ENCODE measurements at regions not wholly inside any gene's neighbourhood (a gene's known extent, or its start where the extent isn't known, plus 50 kb on each side); places are given as distances from the start of the nearest gene placed in this dataset.

GRCh38 chr6:80720824-80721223, 614.4 kb downstream of the BCKDHB start:
- Histone ChIP-seq H3K36me3 (ENCODE audit: control insufficient read depth, low read length) (no peaks in the 10 kb centered on the region), H4K20me1 (ENCODE audit: control insufficient read depth, insufficient read depth, low read depth, low read length) (no peaks in the 10 kb centered on the region), H3K4me3 (ENCODE audit: low read length) (no peak overlapping the region), H3K4me2 (ENCODE audit: low read length) (no peak overlapping the region), H3F3A (ENCODE audit: control insufficient read depth, insufficient read depth) (no peaks in the 10 kb centered on the region), H3K9me2 (replicated peaks; ENCODE audit: control insufficient read depth, low read length) (no peaks in the 10 kb centered on the region), H3K4me1 (ENCODE audit: control insufficient read depth, low read length) (no peaks in the 10 kb centered on the region), H3K27me3 (ENCODE audit: control insufficient read depth, low read length) (no peaks in the 10 kb centered on the region), H3K27ac (ENCODE audit: low read depth, low read length) (no peak overlapping the region), H3K9me3 (ENCODE audit: control insufficient read depth, insufficient read depth, low read length) (no peaks in the 10 kb centered on the region; the same call in 1 of the 2 replicates), H3K79me2 (ENCODE audit: control insufficient read depth, low read length) (no peaks in the 10 kb centered on the region)
- no peak for TF ChIP-seq EZH2phosphoT487 (IDR thresholded peaks at IDR 0.05; ENCODE audit: borderline replicate concordance, low read length)
- no peak for TF ChIP-seq CTCF (IDR thresholded peaks at IDR 0.05; ENCODE audit: low read depth, low read length, poor library complexity, severe bottlenecking)

GRCh38 chr6:80714513-80714912, 608.0 kb downstream of the BCKDHB start:
- Histone ChIP-seq H3K4me3 (ENCODE audit: low read length) (no peak overlapping the region), H3K79me2 (ENCODE audit: control insufficient read depth, low read length) (no peaks in the 10 kb centered on the region), H3K4me1 (ENCODE audit: control insufficient read depth, low read length) (no peaks in the 10 kb centered on the region), H3K27ac (ENCODE audit: low read depth, low read length) (no peak overlapping the region), H3K36me3 (ENCODE audit: control insufficient read depth, low read length) (no peaks in the 10 kb centered on the region), H3K9me2 (replicated peaks; ENCODE audit: control insufficient read depth, low read length) (no peaks in the 10 kb centered on the region), H4K20me1 (ENCODE audit: control insufficient read depth, insufficient read depth, low read depth, low read length) (no peaks in the 10 kb centered on the region), H3F3A (ENCODE audit: control insufficient read depth, insufficient read depth) (no peaks in the 10 kb centered on the region), H3K9me3 (ENCODE audit: control insufficient read depth, insufficient read depth, low read length) (no peaks in the 10 kb centered on the region), H3K27me3 (ENCODE audit: control insufficient read depth, low read length) (no peaks in the 10 kb centered on the region), H3K4me2 (ENCODE audit: low read length) (no peak overlapping the region)
- TF ChIP-seq EZH2phosphoT487 (IDR thresholded peaks at IDR 0.05; ENCODE audit: borderline replicate concordance, low read length) (no peak), CTCF (IDR thresholded peaks at IDR 0.05; ENCODE audit: low read depth, low read length, poor library complexity, severe bottlenecking) (no peak)

GRCh38 chr6:80698459-80698858, 592.0 kb downstream of the BCKDHB start:
- Histone ChIP-seq H3K9me2 (replicated peaks; ENCODE audit: control insufficient read depth, low read length) (no peaks in the 10 kb centered on the region), H3K36me3 (ENCODE audit: control insufficient read depth, low read length) (no peaks in the 10 kb centered on the region), H3K27me3 (ENCODE audit: control insufficient read depth, low read length) (no peaks in the 10 kb centered on the region), H3K4me1 (ENCODE audit: control insufficient read depth, low read length) (no peaks in the 10 kb centered on the region), H3K4me3 (ENCODE audit: low read length) (no peak overlapping the region), H3F3A (ENCODE audit: control insufficient read depth, insufficient read depth) (no peaks in the 10 kb centered on the region), H3K79me2 (ENCODE audit: control insufficient read depth, low read length) (no peaks in the 10 kb centered on the region), H3K9me3 (ENCODE audit: control insufficient read depth, insufficient read depth, low read length) (peaks cover 10% of the 10 kb centered on the region), H3K4me2 (ENCODE audit: low read length) (no peak overlapping the region), H4K20me1 (ENCODE audit: control insufficient read depth, insufficient read depth, low read depth, low read length) (no peaks in the 10 kb centered on the region), H3K27ac (ENCODE audit: low read depth, low read length) (no peak overlapping the region)
- TF ChIP-seq EZH2phosphoT487 (IDR thresholded peaks at IDR 0.05; ENCODE audit: borderline replicate concordance, low read length), result no peak
- TF ChIP-seq CTCF (IDR thresholded peaks at IDR 0.05; ENCODE audit: low read depth, low read length, poor library complexity, severe bottlenecking), result no peak

GRCh38 chr6:80696268-80696667, 589.8 kb downstream of the BCKDHB start:
- Histone ChIP-seq H3K4me2 (ENCODE audit: low read length) (no peak overlapping the region), H3K27ac (ENCODE audit: low read depth, low read length) (no peak overlapping the region), H3K36me3 (ENCODE audit: control insufficient read depth, low read length) (no peaks in the 10 kb centered on the region), H3K9me3 (ENCODE audit: control insufficient read depth, insufficient read depth, low read length) (no peaks in the 10 kb centered on the region), H3K9me2 (replicated peaks; ENCODE audit: control insufficient read depth, low read length) (no peaks in the 10 kb centered on the region), H3K79me2 (ENCODE audit: control insufficient read depth, low read length) (no peaks in the 10 kb centered on the region), H3F3A (ENCODE audit: control insufficient read depth, insufficient read depth) (no peaks in the 10 kb centered on the region), H3K4me3 (ENCODE audit: low read length) (no peak overlapping the region), H3K27me3 (ENCODE audit: control insufficient read depth, low read length) (no peaks in the 10 kb centered on the region), H3K4me1 (ENCODE audit: control insufficient read depth, low read length) (no peaks in the 10 kb centered on the region), H4K20me1 (ENCODE audit: control insufficient read depth, insufficient read depth, low read depth, low read length) (no peaks in the 10 kb centered on the region)
- TF ChIP-seq EZH2phosphoT487 (IDR thresholded peaks at IDR 0.05; ENCODE audit: borderline replicate concordance, low read length) (no peak), CTCF (IDR thresholded peaks at IDR 0.05; ENCODE audit: low read depth, low read length, poor library complexity, severe bottlenecking) (no peak)

All from DOHH2 (cell line).